Hepatocyte (in vitro differentiated cells): ENCODE measurements at regions not wholly inside any gene's neighbourhood (a gene's known extent, or its start where the extent isn't known, plus 50 kb on each side); places are given as distances from the start of the nearest gene placed in this dataset.

ENCODE experiments used
- DNase-seq: peaks from one replicate; pipeline ENCODE4 v3.0.0-alpha.2; 2016; ENCODE audit warnings: low spot score
- H2AFZ ChIP-seq: fragments of 200-600 bp; sonication (generic); 2 replicates; pipeline ENCODE4 v1.6.0; 2016; ENCODE audit warnings: antibody characterized with exemption, mild to moderate bottlenecking
- H3K27ac ChIP-seq: fragments of 200-600 bp; sonication (generic); 2 replicates; pipeline ENCODE4 v1.5.1; 2016; ENCODE audit warnings: mild to moderate bottlenecking
- H3K27me3 ChIP-seq: fragments of 200-600 bp; sonication (generic); 2 replicates; pipeline ENCODE4 v1.6.1; 2016
- H3K36me3 ChIP-seq: fragments of 200-600 bp; sonication (generic); replicated peaks from 2 replicates; pipeline ENCODE4 v1.5.1; 2016; ENCODE audit warnings: low read depth; ENCODE audit not compliant: insufficient read depth
- H3K4me1 ChIP-seq: fragments of 200-600 bp; sonication (generic); 2 replicates; pipeline ENCODE4 v1.5.1; 2016; ENCODE audit warnings: mild to moderate bottlenecking, moderate library complexity; ENCODE audit not compliant: insufficient read depth
- H3K4me2 ChIP-seq: fragments of 200-600 bp; sonication (generic); 2 replicates; pipeline ENCODE4 v1.6.0; 2016
- H3K4me3 ChIP-seq: fragments of 200-600 bp; sonication (generic); 2 replicates; pipeline ENCODE4 v1.5.1; 2016; ENCODE audit warnings: mild to moderate bottlenecking
- H3K79me2 ChIP-seq: fragments of 200-600 bp; sonication (generic); 2 replicates; pipeline ENCODE4 v1.6.0; 2017; ENCODE audit warnings: mild to moderate bottlenecking
- H3K9me2 ChIP-seq: fragments of 200-600 bp; sonication (generic); replicated peaks from 2 replicates; pipeline ENCODE4 v1.6.0; 2017; ENCODE audit warnings: mild to moderate bottlenecking; ENCODE audit not compliant: insufficient read depth
- H3K9me3 ChIP-seq: fragments of 200-600 bp; sonication (generic); 2 replicates; pipeline ENCODE4 v1.5.1; 2016; ENCODE audit warnings: low read depth, mild to moderate bottlenecking
- H4K20me1 ChIP-seq: fragments of 200-600 bp; sonication (generic); 2 replicates; pipeline ENCODE4 v1.6.0; 2016; ENCODE audit warnings: mild to moderate bottlenecking; ENCODE audit not compliant: insufficient read depth, poor library complexity, severe bottlenecking
- EZH2 ChIP-seq: fragments of 200-600 bp; sonication (generic); IDR thresholded peaks from 2 replicates; pipeline ENCODE4 v1.6.1; 2016; ENCODE audit warnings: antibody characterized with exemption, mild to moderate bottlenecking, borderline replicate concordance
- EZH2phosphoT487 ChIP-seq: fragments of 200-600 bp; sonication (generic); IDR thresholded peaks from one replicate; pipeline ENCODE4 v1.6.1; 2018; ENCODE audit warnings: antibody characterized with exemption, mild to moderate bottlenecking, low read depth, moderate library complexity; ENCODE audit not compliant: unreplicated experiment, severe bottlenecking
- WGBS: methylation state at CpG from one replicate; pipeline ENCODE4 v1.1.6; 2016; ENCODE audit warnings: low lambda C conversion rate; ENCODE audit errors: missing lambda C conversion rate; 5-methylcytosine and 5-hydroxymethylcytosine counted together
- TF ChIP-seq, protein P1 (sequence below): fragments of 200-600 bp; sonication (generic); IDR thresholded peaks from 2 replicates; pipeline ENCODE4 v1.5.1; 2016; ENCODE audit warnings: antibody characterized with exemption, mild to moderate bottlenecking; ENCODE audit not compliant: poor library complexity

DNA sequence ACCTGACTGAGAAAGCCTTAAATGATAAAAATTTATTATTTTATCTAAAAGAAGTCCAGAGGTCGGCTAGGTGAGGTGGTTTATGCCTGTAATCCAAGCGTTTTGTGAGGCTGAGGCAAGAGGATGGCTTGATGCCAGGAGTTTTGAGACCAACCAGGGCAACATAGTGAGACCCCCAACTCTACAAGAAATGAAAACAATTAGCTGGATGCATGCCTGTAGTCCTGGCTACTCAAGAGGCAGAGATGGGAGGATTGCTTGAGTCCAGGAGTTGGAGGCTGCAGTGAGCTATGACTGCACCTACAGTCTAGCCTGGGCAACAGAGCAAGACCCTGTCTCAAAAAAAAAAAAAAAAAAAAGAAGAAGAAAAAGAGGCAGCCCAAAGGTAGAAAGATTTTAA lies 179.9 kb upstream of the KIF2A start:
- H3K4me1 ChIP-seq: no peaks in the 10 kb centered on the region
- H2AFZ ChIP-seq: no peak overlapping the region
- no peaks in the 10 kb centered on the region for H3K27me3 ChIP-seq
- H3K4me2 ChIP-seq: no peak overlapping the region
- H3K9me2 ChIP-seq: no peaks in the 10 kb centered on the region
- no peaks in the 10 kb centered on the region for H3K36me3 ChIP-seq
- WGBS: 74% methylated on average over 2 of the region's 2 CpGs
- H3K4me3 ChIP-seq: no peak overlapping the region
- DNase-seq: no peak
- no peaks in the 10 kb centered on the region for H3K9me3 ChIP-seq
- H3K27ac ChIP-seq: no peak overlapping the region
- no peaks in the 10 kb centered on the region for H4K20me1 ChIP-seq
- no peak for TF ChIP-seq EZH2
- TF ChIP-seq, protein P1, sequence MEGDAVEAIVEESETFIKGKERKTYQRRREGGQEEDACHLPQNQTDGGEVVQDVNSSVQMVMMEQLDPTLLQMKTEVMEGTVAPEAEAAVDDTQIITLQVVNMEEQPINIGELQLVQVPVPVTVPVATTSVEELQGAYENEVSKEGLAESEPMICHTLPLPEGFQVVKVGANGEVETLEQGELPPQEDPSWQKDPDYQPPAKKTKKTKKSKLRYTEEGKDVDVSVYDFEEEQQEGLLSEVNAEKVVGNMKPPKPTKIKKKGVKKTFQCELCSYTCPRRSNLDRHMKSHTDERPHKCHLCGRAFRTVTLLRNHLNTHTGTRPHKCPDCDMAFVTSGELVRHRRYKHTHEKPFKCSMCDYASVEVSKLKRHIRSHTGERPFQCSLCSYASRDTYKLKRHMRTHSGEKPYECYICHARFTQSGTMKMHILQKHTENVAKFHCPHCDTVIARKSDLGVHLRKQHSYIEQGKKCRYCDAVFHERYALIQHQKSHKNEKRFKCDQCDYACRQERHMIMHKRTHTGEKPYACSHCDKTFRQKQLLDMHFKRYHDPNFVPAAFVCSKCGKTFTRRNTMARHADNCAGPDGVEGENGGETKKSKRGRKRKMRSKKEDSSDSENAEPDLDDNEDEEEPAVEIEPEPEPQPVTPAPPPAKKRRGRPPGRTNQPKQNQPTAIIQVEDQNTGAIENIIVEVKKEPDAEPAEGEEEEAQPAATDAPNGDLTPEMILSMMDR: no peak
- no peak for TF ChIP-seq EZH2phosphoT487
- no peaks in the 10 kb centered on the region for H3K79me2 ChIP-seq

DNA sequence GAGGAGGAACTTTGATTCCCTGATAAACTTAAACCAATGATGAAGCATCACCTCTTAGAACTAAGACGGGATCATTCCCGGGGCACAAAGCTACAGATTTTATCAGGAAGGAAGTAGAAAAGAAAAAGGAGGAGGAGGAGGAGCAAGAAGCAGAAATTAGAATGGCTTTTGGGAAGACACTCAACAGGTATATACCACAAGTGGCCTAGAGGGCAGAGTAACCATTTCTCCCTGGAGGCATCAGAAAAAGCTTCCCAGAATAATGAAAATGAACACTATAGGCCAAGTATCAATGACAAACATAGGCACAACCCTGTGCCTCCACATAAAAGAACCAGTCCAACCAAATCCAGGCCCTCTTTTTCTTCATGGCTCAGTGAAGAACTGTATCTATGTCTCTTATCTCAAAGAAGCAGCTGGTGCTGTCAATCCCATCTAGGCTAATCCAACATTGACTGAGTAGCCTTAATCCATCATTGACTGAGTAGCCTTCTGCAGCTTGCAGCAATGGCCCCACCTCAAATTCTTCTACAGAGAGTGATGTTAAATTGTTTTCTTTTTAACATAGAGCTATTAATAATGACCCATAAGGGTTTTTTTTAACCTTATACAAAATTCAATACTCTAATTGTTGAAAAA lies 178.8 kb upstream of the KIF2A start:
- 61% methylated on average over 2 of the region's 2 CpGs for WGBS
- Histone ChIP-seq H4K20me1 (no peaks in the 10 kb centered on the region), H3K9me2 (no peaks in the 10 kb centered on the region), H3K36me3 (no peaks in the 10 kb centered on the region), H3K4me2 (no peak overlapping the region), H3K79me2 (no peaks in the 10 kb centered on the region), H3K27ac (no peak overlapping the region), H3K9me3 (no peaks in the 10 kb centered on the region), H3K4me3 (no peak overlapping the region), H2AFZ (no peak overlapping the region), H3K27me3 (no peaks in the 10 kb centered on the region), H3K4me1 (no peaks in the 10 kb centered on the region)
- TF ChIP-seq, protein P1: no peak
- TF ChIP-seq EZH2 (no peak), EZH2phosphoT487 (no peak)
- no peak for DNase-seq

DNA sequence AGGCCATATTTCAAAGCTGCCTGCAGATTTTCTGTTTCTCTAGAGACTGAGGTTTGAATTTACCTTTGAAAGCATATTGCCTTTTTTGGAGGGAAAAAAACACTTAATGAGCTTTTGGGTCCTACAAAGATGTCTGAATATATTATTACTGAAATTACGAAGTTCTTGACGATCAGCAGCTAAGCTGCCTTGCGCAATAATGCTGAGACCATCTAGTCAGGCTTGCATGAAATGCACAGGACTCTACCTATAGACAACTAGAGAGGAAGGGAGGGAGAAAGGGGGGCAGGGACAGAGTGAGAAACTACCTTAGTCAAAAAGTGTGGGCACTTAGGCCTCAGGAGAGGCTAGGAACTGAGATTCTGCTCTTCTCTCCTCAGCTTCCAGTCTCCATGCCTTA lies 175.9 kb upstream of the KIF2A start:
- 95% methylated on average over 3 of the region's 3 CpGs for WGBS
- no peaks in the 10 kb centered on the region for H4K20me1 ChIP-seq
- no peaks in the 10 kb centered on the region for H3K9me3 ChIP-seq
- TF ChIP-seq, protein P1: no peak
- TF ChIP-seq EZH2phosphoT487: no peak
- TF ChIP-seq EZH2: no peak
- no peaks in the 10 kb centered on the region for H3K27me3 ChIP-seq
- H2AFZ ChIP-seq: no peak overlapping the region
- no peaks in the 10 kb centered on the region for H3K9me2 ChIP-seq
- H3K4me2 ChIP-seq: no peak overlapping the region
- H3K79me2 ChIP-seq: no peaks in the 10 kb centered on the region
- no peak overlapping the region for H3K4me3 ChIP-seq
- H3K27ac ChIP-seq: no peak overlapping the region
- no peaks in the 10 kb centered on the region for H3K36me3 ChIP-seq
- no peaks in the 10 kb centered on the region for H3K4me1 ChIP-seq
- no peak for DNase-seq

DNA sequence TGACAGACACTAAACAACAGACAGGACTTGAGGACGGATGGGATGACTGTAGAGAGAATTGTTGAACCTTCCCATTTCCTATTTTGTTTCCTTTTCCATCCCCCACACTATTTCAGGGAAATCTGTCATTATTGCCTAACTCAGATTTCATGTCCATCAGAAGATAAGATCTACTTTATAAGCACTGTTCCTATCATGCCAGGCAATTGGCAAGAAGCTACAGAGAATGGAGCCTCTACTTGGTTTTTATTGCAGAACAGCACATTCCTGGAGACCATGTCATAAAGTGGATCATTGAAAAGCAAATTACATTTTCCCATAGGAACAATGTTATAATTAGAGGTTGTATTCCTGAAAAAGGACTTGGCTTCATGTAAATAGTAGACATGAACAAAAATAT lies 173.7 kb upstream of the KIF2A start:
- Histone ChIP-seq H4K20me1 (no peaks in the 10 kb centered on the region), H3K9me2 (no peaks in the 10 kb centered on the region), H3K27me3 (peaks cover 5% of the 10 kb centered on the region), H3K79me2 (no peaks in the 10 kb centered on the region), H3K4me1 (no peaks in the 10 kb centered on the region), H3K36me3 (no peaks in the 10 kb centered on the region), H2AFZ (no peak overlapping the region), H3K4me3 (no peak overlapping the region), H3K9me3 (no peaks in the 10 kb centered on the region), H3K27ac (no peak overlapping the region), H3K4me2 (no peak overlapping the region)
- 55% methylated on average over 1 of the region's 1 CpG for WGBS
- DNase-seq: no peak
- TF ChIP-seq, protein P1: no peak
- no peak for TF ChIP-seq EZH2phosphoT487
- TF ChIP-seq EZH2: no peak
